HL-60 (cell line): ENCODE measurements at regions not wholly inside any gene's neighbourhood (a gene's known extent, or its start where the extent isn't known, plus 50 kb on each side); places are given as distances from the start of the nearest gene placed in this dataset.

Source experiments
- POLR2AphosphoS5 ChIP-seq: IDR thresholded peaks from 2 replicates; pipeline ENCODE4 v1.6.1; 2012; ENCODE audit warnings: low read depth
- TF ChIP-seq, protein P1 (sequence below): IDR thresholded peaks from one replicate; pipeline ENCODE4 v1.5.1; 2011; ENCODE audit warnings: low read length, control low read depth, inconsistent platforms; ENCODE audit not compliant: insufficient read depth
- TF ChIP-seq, protein P2 (sequence below): IDR thresholded peaks from 2 replicates; pipeline ENCODE4 v1.6.1; 2012; ENCODE audit warnings: low read depth; ENCODE audit not compliant: insufficient replicate concordance

DNA sequence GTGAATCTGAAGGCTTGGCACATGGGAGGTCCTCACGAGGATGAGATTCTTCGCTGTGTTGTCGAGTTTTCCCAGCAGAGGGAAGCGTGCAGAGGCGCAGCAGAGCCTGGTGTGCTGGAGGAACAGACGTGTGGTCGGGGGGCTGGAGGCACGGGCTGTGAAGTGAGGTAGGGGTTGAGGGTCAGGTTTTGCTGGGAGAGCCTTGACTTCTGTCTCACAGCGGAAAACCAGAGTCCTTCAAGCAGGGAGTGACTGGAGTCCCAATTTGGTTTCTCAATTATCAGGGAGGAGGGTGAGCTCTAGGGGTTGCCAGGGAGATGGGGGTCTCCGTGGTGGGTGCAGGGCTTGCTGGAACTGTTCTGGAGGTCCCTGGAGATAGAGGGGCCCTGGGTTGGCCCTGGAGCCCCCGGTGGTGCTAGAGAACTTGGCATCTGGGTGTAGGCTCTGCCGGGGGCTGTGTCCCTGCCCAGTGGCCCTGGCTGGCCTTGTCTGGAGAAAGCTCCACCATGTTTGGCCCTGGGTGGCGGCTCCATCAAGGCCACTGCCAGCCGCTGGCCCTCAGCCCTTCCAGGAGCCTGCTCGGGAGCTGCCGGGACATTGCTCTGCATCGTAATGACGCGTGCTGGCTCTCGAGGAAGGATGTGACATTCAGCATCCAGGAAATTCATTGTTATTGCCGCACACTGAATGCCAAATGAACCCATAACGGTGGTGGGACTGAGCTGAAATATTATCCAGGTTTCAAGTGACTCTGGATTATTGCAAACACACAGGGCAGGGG, 215.7 kb downstream of the KIF26A start:
- TF ChIP-seq, protein P1, sequence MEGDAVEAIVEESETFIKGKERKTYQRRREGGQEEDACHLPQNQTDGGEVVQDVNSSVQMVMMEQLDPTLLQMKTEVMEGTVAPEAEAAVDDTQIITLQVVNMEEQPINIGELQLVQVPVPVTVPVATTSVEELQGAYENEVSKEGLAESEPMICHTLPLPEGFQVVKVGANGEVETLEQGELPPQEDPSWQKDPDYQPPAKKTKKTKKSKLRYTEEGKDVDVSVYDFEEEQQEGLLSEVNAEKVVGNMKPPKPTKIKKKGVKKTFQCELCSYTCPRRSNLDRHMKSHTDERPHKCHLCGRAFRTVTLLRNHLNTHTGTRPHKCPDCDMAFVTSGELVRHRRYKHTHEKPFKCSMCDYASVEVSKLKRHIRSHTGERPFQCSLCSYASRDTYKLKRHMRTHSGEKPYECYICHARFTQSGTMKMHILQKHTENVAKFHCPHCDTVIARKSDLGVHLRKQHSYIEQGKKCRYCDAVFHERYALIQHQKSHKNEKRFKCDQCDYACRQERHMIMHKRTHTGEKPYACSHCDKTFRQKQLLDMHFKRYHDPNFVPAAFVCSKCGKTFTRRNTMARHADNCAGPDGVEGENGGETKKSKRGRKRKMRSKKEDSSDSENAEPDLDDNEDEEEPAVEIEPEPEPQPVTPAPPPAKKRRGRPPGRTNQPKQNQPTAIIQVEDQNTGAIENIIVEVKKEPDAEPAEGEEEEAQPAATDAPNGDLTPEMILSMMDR: no peak
- TF ChIP-seq POLR2AphosphoS5: no peak
- TF ChIP-seq, protein P2, sequence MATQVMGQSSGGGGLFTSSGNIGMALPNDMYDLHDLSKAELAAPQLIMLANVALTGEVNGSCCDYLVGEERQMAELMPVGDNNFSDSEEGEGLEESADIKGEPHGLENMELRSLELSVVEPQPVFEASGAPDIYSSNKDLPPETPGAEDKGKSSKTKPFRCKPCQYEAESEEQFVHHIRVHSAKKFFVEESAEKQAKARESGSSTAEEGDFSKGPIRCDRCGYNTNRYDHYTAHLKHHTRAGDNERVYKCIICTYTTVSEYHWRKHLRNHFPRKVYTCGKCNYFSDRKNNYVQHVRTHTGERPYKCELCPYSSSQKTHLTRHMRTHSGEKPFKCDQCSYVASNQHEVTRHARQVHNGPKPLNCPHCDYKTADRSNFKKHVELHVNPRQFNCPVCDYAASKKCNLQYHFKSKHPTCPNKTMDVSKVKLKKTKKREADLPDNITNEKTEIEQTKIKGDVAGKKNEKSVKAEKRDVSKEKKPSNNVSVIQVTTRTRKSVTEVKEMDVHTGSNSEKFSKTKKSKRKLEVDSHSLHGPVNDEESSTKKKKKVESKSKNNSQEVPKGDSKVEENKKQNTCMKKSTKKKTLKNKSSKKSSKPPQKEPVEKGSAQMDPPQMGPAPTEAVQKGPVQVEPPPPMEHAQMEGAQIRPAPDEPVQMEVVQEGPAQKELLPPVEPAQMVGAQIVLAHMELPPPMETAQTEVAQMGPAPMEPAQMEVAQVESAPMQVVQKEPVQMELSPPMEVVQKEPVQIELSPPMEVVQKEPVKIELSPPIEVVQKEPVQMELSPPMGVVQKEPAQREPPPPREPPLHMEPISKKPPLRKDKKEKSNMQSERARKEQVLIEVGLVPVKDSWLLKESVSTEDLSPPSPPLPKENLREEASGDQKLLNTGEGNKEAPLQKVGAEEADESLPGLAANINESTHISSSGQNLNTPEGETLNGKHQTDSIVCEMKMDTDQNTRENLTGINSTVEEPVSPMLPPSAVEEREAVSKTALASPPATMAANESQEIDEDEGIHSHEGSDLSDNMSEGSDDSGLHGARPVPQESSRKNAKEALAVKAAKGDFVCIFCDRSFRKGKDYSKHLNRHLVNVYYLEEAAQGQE: no peak
